SJSA1 (cell line): ENCODE measurements at regions not wholly inside any gene's neighbourhood (a gene's known extent, or its start where the extent isn't known, plus 50 kb on each side); places are given as distances from the start of the nearest gene placed in this dataset.

Experiments
- DNase-seq, 2 experiments: peaks; one replicate each; pipeline ENCODE4 v3.0.0-alpha.2; 2015 to 2020; ENCODE audit warnings: low spot score in 2 of 2, low read depth in 1 of 2
- H3K27ac ChIP-seq: fragments of 250-450 bp; sonication (Bioruptor Pico); 2 replicates; pipeline ENCODE4 v1.5.1; 2020; ENCODE audit warnings: mild to moderate bottlenecking, moderate library complexity
- H3K27me3 ChIP-seq: fragments of 250-450 bp; sonication (Bioruptor Pico); replicated peaks from 2 replicates; pipeline ENCODE4 v1.5.1; 2020; ENCODE audit warnings: mild to moderate bottlenecking, moderate library complexity
- H3K36me3 ChIP-seq: fragments of 250-450 bp; sonication (Bioruptor Pico); 2 replicates; pipeline ENCODE4 v1.5.1; 2020; ENCODE audit warnings: mild to moderate bottlenecking
- H3K4me1 ChIP-seq: fragments of 250-450 bp; sonication (Bioruptor Pico); replicated peaks from 2 replicates; pipeline ENCODE4 v1.6.1; 2021; ENCODE audit warnings: mild to moderate bottlenecking
- H3K4me3 ChIP-seq: fragments of 250-450 bp; sonication (Bioruptor Pico); 2 replicates; pipeline ENCODE4 v1.5.1; 2020; ENCODE audit warnings: mild to moderate bottlenecking
- H3K9me3 ChIP-seq: fragments of 250-450 bp; sonication (Bioruptor Pico); replicated peaks from 2 replicates; pipeline ENCODE4 v1.5.1; 2020; ENCODE audit warnings: mild to moderate bottlenecking

GRCh38 chr18:75915941-75916623 lies 488.6 kb upstream of the SMIM21 start:
- no peak overlapping the region; the same call in 1 of the 2 replicates for H3K4me3 ChIP-seq
- no peaks in the 10 kb centered on the region for H3K9me3 ChIP-seq
- DNase-seq, result no peak
- no peaks in the 10 kb centered on the region for H3K36me3 ChIP-seq
- H3K27ac ChIP-seq, result no peak overlapping the region
- H3K27me3 ChIP-seq, result peaks cover 12% of the 10 kb centered on the region; the same call in 1 of the 2 replicates
- H3K4me1 ChIP-seq, result no peaks in the 10 kb centered on the region

DNA sequence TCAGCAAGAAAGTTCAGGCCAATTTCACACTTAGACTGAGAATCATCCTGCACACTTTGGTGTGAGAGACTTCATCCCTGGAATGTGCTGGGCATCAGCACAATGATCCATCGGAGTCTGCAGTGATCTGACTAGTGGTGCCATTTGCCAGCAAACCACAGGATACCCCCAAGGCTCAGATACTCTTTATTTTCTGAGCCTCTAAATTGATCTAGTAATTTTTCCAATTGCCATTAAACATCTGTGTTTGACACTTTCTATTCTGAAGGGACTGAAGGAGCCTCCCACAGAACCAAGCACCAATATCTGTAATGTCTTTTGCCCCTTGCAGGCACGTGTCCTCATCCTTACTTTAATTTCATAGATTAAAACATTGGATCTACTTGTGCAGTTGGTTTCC lies 485.3 kb upstream of the SMIM21 start:
- Histone ChIP-seq H3K4me3 (no peak overlapping the region), H3K36me3 (no peaks in the 10 kb centered on the region), H3K27me3 (peaks cover 12% of the 10 kb centered on the region; the same call in 1 of the 2 replicates), H3K4me1 (no peaks in the 10 kb centered on the region), H3K9me3 (no peaks in the 10 kb centered on the region), H3K27ac (no peak overlapping the region)
- DNase-seq, result no peak

GRCh38 chr18:75904416-75904815 lies 476.9 kb upstream of the SMIM21 start:
- H3K27ac ChIP-seq, result no peak overlapping the region
- no peaks in the 10 kb centered on the region for H3K4me1 ChIP-seq
- no peak overlapping the region for H3K4me3 ChIP-seq
- DNase-seq, result no peak
- no peaks in the 10 kb centered on the region for H3K36me3 ChIP-seq
- H3K9me3 ChIP-seq, result no peaks in the 10 kb centered on the region
- 0 out of 2 replicates have a peak, but pooled peaks cover 3% of the 10 kb centered on the region for H3K27me3 ChIP-seq

- H3K4me3 ChIP-seq, result no peak overlapping the region
- no peak for DNase-seq
- H3K36me3 ChIP-seq, result no peaks in the 10 kb centered on the region
- H3K9me3 ChIP-seq, result no peaks in the 10 kb centered on the region
- no peak overlapping the region for H3K27ac ChIP-seq
- no peaks in the 10 kb centered on the region for H3K4me1 ChIP-seq
- H3K27me3 ChIP-seq, result peaks cover 1% of the 10 kb centered on the region; the same call in 1 of the 2 replicates
Observed at GRCh38 chr18:75898651-75899050, 471.1 kb upstream of the SMIM21 start.

DNA sequence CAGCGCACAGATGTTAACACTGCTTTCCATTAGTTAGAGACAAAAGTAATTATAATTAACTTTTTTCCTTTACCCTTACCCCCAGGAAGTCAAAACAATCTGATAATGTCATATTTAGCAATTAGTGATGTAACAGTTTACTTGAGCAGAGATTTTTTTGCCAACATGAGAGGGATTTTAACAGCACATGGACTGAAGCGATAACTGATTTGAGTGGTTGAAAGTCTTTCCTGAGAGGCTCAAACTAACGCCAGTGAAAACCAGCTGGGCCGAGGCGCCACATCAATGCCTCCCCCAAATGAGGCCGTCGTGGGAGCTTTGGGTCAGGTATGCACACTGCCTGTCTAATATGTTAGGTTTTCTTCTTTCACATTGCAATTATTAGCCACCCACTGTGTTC lies 469.9 kb upstream of the SMIM21 start:
- Histone ChIP-seq H3K9me3 (no peaks in the 10 kb centered on the region), H3K36me3 (no peaks in the 10 kb centered on the region), H3K27me3 (no peaks in the 10 kb centered on the region; the same call in 1 of the 2 replicates), H3K27ac (no peak overlapping the region), H3K4me1 (no peaks in the 10 kb centered on the region), H3K4me3 (no peak overlapping the region)
- DNase-seq, result no peak

DNA sequence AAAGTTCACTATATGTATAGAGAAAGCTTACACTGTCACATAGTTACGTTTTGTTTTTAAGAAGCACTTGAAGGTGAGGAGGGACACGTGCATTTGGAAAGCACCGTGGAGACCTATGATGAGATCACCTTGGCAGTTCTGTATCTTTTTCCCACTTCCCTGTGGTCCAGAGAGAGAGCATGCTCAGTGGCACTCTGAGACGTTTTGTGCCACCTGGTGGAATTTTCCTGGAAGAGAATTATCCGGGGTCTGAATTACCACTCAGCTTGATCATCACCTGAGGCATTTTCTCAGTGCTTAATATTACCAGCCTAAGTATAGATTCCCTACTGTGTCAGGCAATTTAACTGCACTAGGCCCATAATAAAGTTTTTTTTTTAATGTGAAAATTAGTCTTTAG lies 469.4 kb upstream of the SMIM21 start:
- H3K27ac ChIP-seq, result no peak overlapping the region
- no peak overlapping the region for H3K4me3 ChIP-seq
- no peaks in the 10 kb centered on the region; the same call in 1 of the 2 replicates for H3K27me3 ChIP-seq
- peak in 1 of 2 experiments; percentile 30 for DNase-seq
- H3K4me1 ChIP-seq, result no peaks in the 10 kb centered on the region
- H3K36me3 ChIP-seq, result no peaks in the 10 kb centered on the region
- no peaks in the 10 kb centered on the region for H3K9me3 ChIP-seq

DNA sequence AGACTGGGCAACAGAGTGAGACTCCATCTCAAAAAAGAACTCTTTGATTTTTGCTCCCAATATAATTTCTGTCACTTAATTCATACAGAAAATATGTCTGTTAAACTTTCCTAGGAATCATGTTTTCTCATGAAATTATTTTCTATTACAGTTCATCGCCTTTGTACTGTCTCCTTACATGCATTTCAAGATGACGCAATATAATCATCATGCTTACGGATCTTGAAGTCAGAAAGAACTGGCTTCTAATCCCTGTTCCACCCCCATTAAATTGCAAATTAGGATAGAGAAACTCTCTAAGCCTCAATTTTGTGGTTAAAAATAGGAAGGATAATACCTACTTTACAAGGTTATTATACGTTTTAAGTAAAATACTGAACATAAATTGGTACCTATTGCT lies 467.6 kb upstream of the SMIM21 start:
- no peaks in the 10 kb centered on the region for H3K4me1 ChIP-seq
- no peaks in the 10 kb centered on the region for H3K36me3 ChIP-seq
- H3K27ac ChIP-seq, result no peak overlapping the region
- no peaks in the 10 kb centered on the region for H3K9me3 ChIP-seq
- H3K27me3 ChIP-seq, result no peaks in the 10 kb centered on the region; the same call in 1 of the 2 replicates
- DNase-seq, result no peak
- H3K4me3 ChIP-seq, result no peak overlapping the region

GRCh38 chr18:75884728-75885127 lies 457.2 kb upstream of the SMIM21 start:
- no peaks in the 10 kb centered on the region for H3K4me1 ChIP-seq
- H3K27me3 ChIP-seq, result no peaks in the 10 kb centered on the region
- no peak overlapping the region for H3K4me3 ChIP-seq
- no peak overlapping the region for H3K27ac ChIP-seq
- no peaks in the 10 kb centered on the region for H3K36me3 ChIP-seq
- H3K9me3 ChIP-seq, result no peaks in the 10 kb centered on the region
- no peak for DNase-seq

GRCh38 chr18:75880925-75881504 lies 453.5 kb upstream of the SMIM21 start:
- no peak overlapping the region for H3K4me3 ChIP-seq
- no peak overlapping the region for H3K27ac ChIP-seq
- 0 out of 2 replicates have a peak, but pooled peaks cover 2% of the 10 kb centered on the region for H3K9me3 ChIP-seq
- no peaks in the 10 kb centered on the region for H3K4me1 ChIP-seq
- no peak for DNase-seq
- no peaks in the 10 kb centered on the region for H3K36me3 ChIP-seq
- H3K27me3 ChIP-seq, result no peaks in the 10 kb centered on the region

GRCh38 chr18:75880266-75880665 lies 452.8 kb upstream of the SMIM21 start:
- Histone ChIP-seq H3K27ac (no peak overlapping the region), H3K27me3 (no peaks in the 10 kb centered on the region), H3K36me3 (no peaks in the 10 kb centered on the region), H3K4me1 (no peaks in the 10 kb centered on the region), H3K9me3 (0 out of 2 replicates have a peak, but pooled peaks cover 2% of the 10 kb centered on the region), H3K4me3 (no peak overlapping the region)
- no peak for DNase-seq

GRCh38 chr18:75879196-75879595 lies 451.7 kb upstream of the SMIM21 start:
- Histone ChIP-seq H3K4me1 (no peaks in the 10 kb centered on the region), H3K36me3 (no peaks in the 10 kb centered on the region), H3K9me3 (0 out of 2 replicates have a peak, but pooled peaks cover 2% of the 10 kb centered on the region), H3K27me3 (no peaks in the 10 kb centered on the region), H3K4me3 (no peak overlapping the region), H3K27ac (no peak overlapping the region)
- DNase-seq, result no peak

GRCh38 chr18:75875559-75875958 lies 448.1 kb upstream of the SMIM21 start:
- DNase-seq, result no peak
- Histone ChIP-seq H3K4me3 (no peak overlapping the region), H3K36me3 (no peaks in the 10 kb centered on the region)

DNA sequence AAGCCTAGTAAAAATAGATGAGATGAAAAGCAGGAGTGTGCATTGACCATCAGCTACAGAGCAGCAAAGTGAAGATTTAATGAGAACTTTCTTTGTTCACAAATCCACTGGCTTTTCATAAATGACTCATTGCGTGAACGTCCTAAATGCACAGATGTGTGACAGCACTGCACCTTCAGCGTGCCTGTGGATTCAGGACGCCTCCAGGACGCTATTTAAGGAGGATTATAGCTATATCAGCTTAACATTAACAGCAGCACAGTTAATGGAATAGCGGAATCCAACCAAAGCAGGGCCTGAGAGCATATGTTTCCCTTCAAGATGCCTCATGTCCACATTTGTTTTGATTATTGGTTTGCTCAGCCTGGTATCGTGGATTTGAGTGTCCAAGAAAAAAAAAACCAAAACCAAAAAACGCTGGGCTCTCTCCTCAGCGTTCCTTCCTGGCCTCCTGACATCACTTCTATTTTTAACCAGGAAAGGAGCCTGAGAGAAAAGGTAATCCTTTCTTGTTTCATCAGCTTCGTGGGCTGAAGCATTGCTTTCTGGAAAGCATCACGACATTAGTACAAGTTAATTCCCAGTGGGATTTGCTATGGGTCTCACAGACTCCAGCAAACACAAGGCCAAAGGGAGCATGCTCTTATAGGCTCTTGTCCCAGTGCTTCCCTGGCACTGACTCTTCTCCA lies 447.0 kb upstream of the SMIM21 start:
- 0 out of 2 replicates have a peak, but pooled peaks cover 2% of the 10 kb centered on the region for H3K9me3 ChIP-seq
- no peak for DNase-seq
- H3K27me3 ChIP-seq, result no peaks in the 10 kb centered on the region
- H3K27ac ChIP-seq, result no peak overlapping the region
- H3K4me1 ChIP-seq, result peaks cover under 1% of the 10 kb centered on the region; the same call in 1 of the 2 replicates
- no peak overlapping the region for H3K4me3 ChIP-seq
- H3K36me3 ChIP-seq, result no peaks in the 10 kb centered on the region

More at GRCh38 chr18:75875559-75875958, 448.1 kb upstream of the SMIM21 start:
- Histone ChIP-seq H3K27ac (no peak overlapping the region), H3K9me3 (0 out of 2 replicates have a peak, but pooled peaks cover 2% of the 10 kb centered on the region), H3K4me1 (no peaks in the 10 kb centered on the region), H3K27me3 (no peaks in the 10 kb centered on the region)

DNA sequence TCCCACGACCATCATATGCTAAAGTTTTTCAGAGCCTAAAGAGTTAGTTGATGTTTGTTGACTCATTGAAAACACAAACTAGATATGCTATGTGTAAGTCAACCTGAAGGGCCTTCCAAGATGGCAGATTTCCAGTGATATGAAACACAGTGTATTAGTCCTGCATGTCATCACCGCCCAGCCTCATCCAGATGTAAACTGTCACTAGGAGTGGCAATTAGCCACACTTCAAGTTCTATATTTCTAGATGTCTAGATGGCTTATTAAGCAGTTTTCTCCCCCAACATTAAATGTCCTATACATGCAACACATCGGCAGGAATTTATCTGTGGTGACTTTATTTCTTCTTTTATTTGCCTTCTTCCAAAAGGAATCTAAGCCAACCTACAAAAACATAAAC lies 444.1 kb upstream of the SMIM21 start:
- no peak overlapping the region for H3K4me3 ChIP-seq
- no peaks in the 10 kb centered on the region for H3K27me3 ChIP-seq
- peaks cover 7% of the 10 kb centered on the region; the same call in 1 of the 2 replicates for H3K4me1 ChIP-seq
- H3K27ac ChIP-seq, result no peak overlapping the region
- no peaks in the 10 kb centered on the region for H3K36me3 ChIP-seq
- DNase-seq, result no peak
- H3K9me3 ChIP-seq, result 0 out of 2 replicates have a peak, but pooled peaks cover 1% of the 10 kb centered on the region
